Neutrophil (primary cell): ENCODE measurements at regions not wholly inside any gene's neighbourhood (a gene's known extent, or its start where the extent isn't known, plus 50 kb on each side); places are given as distances from the start of the nearest gene placed in this dataset.

Experiments used
- H3K27ac ChIP-seq: fragments of 200-600 bp; sonication (generic); 2 replicates; pipeline ENCODE4 v1.5.1; 2016; ENCODE audit warnings: mild to moderate bottlenecking, moderate library complexity
- H3K27me3 ChIP-seq: fragments of 200-600 bp; sonication (generic); 2 replicates; pipeline ENCODE4 v1.6.0; 2016; ENCODE audit warnings: mild to moderate bottlenecking
- H3K36me3 ChIP-seq: fragments of 200-600 bp; sonication (generic); 2 replicates; pipeline ENCODE4 v1.5.1; 2017
- H3K4me1 ChIP-seq, 2 experiments: fragments of 200-600 bp in 1 of 2; sonication (generic) in 1 of 2; 1 replicate in 1 of 2; 2 replicates in 1 of 2; pipeline versions ENCODE4 v1.5.1 to v1.6.1; 2013 to 2016; ENCODE audit warnings: low read depth in 1 of 2, low read length in 1 of 2, mild to moderate bottlenecking in 1 of 2, moderate library complexity in 1 of 2; ENCODE audit not compliant: control insufficient read depth in 1 of 2, insufficient read depth in 1 of 2
- H3K4me3 ChIP-seq, 2 experiments: fragments of 200-600 bp in 1 of 2; sonication (generic) in 1 of 2; 1 replicate in 1 of 2; 2 replicates in 1 of 2; pipeline ENCODE4 v1.5.1; 2013 to 2016; ENCODE audit warnings: low read depth in 1 of 2, low read length in 1 of 2, mild to moderate bottlenecking in 1 of 2, moderate library complexity in 1 of 2
- H3K9me3 ChIP-seq: fragments of 200-600 bp; sonication (generic); 2 replicates; pipeline ENCODE4 v1.5.1; 2016
- CTCF ChIP-seq: fragments of 200-600 bp; sonication (generic); IDR thresholded peaks from 2 replicates; pipeline ENCODE4 v1.5.1; 2016; ENCODE audit warnings: antibody characterized with exemption

GRCh38 chr6:112931832-112932231, 584.7 kb downstream of the RFPL4B start:
- Histone ChIP-seq H3K4me3 (no peak overlapping the region), H3K36me3 (no peaks in the 10 kb centered on the region), H3K9me3 (no peaks in the 10 kb centered on the region), H3K27ac (no peak overlapping the region), H3K4me1 (no peaks in the 10 kb centered on the region), H3K27me3 (no peaks in the 10 kb centered on the region)
- TF ChIP-seq CTCF = no peak

- no peaks in the 10 kb centered on the region for H3K27me3 ChIP-seq
- no peaks in the 10 kb centered on the region for H3K9me3 ChIP-seq
- no peak overlapping the region for H3K4me3 ChIP-seq
- no peaks in the 10 kb centered on the region for H3K4me1 ChIP-seq
- H3K27ac ChIP-seq = no peak overlapping the region
- no peaks in the 10 kb centered on the region for H3K36me3 ChIP-seq
- no peak for TF ChIP-seq CTCF
These were observed 586.8 kb downstream of the RFPL4B start for GRCh38 chr6:112933947-112934346.

GRCh38 chr6:112934433-112935327, 587.5 kb downstream of the RFPL4B start:
- TF ChIP-seq CTCF = no peak
- Histone ChIP-seq H3K4me3 (no peak overlapping the region), H3K9me3 (no peaks in the 10 kb centered on the region), H3K36me3 (no peaks in the 10 kb centered on the region), H3K27ac (no peak overlapping the region), H3K27me3 (no peaks in the 10 kb centered on the region), H3K4me1 (no peaks in the 10 kb centered on the region)

DNA sequence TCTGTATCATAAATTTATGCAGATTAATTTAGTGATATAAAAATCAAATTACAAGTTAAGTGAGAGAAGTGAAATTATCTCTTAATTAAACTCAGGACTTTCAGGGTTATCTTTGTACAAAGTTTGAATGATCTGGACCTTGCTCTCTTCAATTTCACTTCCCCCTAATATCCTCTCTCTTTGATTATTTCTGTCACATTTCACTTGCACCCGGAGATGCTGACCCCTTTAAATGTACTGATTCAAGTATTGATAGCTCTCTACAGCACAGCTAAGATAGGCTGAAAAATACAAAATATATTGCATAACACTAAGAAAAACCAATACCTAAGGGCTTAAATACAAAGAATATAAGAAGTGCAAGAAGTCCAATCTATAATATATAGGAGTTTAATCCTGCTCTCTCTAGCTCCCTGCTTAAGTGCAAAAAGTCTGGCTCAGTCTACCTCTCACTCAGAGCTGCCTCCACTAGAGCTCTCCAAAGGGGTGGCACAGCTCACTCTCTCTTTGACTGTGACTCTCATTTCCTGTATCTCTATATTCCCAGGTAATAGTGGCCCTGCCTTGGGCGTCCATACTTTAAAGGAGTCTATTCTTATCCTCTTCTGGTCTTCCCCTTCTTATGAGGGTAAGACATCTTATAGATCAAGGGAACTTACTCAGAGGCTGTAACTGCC, 588.4 kb downstream of the RFPL4B start:
- TF ChIP-seq CTCF = no peak
- no peaks in the 10 kb centered on the region for H3K4me1 ChIP-seq

GRCh38 chr6:112936079-112936472, 588.9 kb downstream of the RFPL4B start:
- TF ChIP-seq CTCF = no peak
- H3K9me3 ChIP-seq = no peaks in the 10 kb centered on the region
- no peaks in the 10 kb centered on the region for H3K36me3 ChIP-seq
- no peaks in the 10 kb centered on the region for H3K27me3 ChIP-seq
- H3K4me3 ChIP-seq = no peak overlapping the region
- no peaks in the 10 kb centered on the region for H3K4me1 ChIP-seq
- H3K27ac ChIP-seq = no peak overlapping the region

More for the DNA sequence above, 588.4 kb downstream of the RFPL4B start:
- Histone ChIP-seq H3K4me3 (no peak overlapping the region), H3K27me3 (no peaks in the 10 kb centered on the region), H3K27ac (no peak overlapping the region), H3K36me3 (no peaks in the 10 kb centered on the region), H3K9me3 (no peaks in the 10 kb centered on the region)
